ENCODE measurements at regions not wholly inside any gene's neighbourhood (a gene's known extent, or its start where the extent isn't known, plus 50 kb on each side); places are given as distances from the start of the nearest gene placed in this dataset.

DNA sequence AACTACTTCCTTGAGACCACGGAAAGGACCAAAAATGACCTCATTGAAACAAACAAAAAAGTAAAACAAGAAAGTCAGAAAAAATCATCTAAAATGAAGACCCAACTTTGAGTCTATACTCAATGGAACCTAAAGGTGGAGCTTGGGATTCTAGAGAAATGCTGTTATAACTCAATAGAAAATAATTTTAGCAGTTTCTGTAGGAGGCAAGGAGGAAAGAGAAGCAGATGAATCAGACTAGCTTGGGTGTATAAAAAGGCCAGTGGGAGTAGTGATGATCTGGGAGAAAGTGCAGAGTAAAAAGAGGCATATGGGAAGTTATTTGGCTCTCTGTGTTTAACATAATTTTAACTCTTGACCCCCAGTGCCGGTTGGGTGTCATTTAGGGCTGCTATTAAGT lies 94.4 kb downstream of the TMCO5A start:
- H3K27ac Mint-ChIP-seq = no peak overlapping the region
- H4K20me1 ChIP-seq (ENCODE audit: control insufficient read depth, insufficient read depth, low read length, poor library complexity, severe bottlenecking) = no peaks in the 10 kb centered on the region
- H3K4me1 ChIP-seq (ENCODE audit: control insufficient read depth in 2 of 2, insufficient read depth in 2 of 2, low read length in 2 of 2) = no peaks in the 10 kb centered on the region
- H3K4me3 Mint-ChIP-seq = no peak overlapping the region
- no peaks in the 10 kb centered on the region for H3K9me3 Mint-ChIP-seq (ENCODE audit: insufficient read depth)
- no peak overlapping the region for H3K27ac ChIP-seq (ENCODE audit: low read length in 2 of 2)
- no CpG with 5 or more reads among the region's 2 CpGs for WGBS (ENCODE audit: insufficient coverage)
- intact Hi-C loops (cut with micrococcal nuclease) = no loop called here
- no peaks in the 10 kb centered on the region for H3K36me3 ChIP-seq (replicated peaks in 1 of 2; ENCODE audit: control extremely low read depth in 1 of 2, control insufficient read depth in 1 of 2, extremely low read depth in 1 of 2, insufficient read depth in 2 of 2, low read length in 1 of 2)
- DNase-seq = no peak
- no peaks in the 10 kb centered on the region for H3K9me3 ChIP-seq (ENCODE audit: control extremely low read depth in 1 of 3, control insufficient read depth in 2 of 3, insufficient read depth in 1 of 3, low read length in 2 of 3)
- TF ChIP-seq EZH2 (IDR thresholded peaks at IDR 0.05; ENCODE audit: borderline replicate concordance, insufficient read depth, low read depth, low read length, poor library complexity, severe bottlenecking) = no peak
- TF ChIP-seq, protein P1, sequence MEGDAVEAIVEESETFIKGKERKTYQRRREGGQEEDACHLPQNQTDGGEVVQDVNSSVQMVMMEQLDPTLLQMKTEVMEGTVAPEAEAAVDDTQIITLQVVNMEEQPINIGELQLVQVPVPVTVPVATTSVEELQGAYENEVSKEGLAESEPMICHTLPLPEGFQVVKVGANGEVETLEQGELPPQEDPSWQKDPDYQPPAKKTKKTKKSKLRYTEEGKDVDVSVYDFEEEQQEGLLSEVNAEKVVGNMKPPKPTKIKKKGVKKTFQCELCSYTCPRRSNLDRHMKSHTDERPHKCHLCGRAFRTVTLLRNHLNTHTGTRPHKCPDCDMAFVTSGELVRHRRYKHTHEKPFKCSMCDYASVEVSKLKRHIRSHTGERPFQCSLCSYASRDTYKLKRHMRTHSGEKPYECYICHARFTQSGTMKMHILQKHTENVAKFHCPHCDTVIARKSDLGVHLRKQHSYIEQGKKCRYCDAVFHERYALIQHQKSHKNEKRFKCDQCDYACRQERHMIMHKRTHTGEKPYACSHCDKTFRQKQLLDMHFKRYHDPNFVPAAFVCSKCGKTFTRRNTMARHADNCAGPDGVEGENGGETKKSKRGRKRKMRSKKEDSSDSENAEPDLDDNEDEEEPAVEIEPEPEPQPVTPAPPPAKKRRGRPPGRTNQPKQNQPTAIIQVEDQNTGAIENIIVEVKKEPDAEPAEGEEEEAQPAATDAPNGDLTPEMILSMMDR (IDR thresholded peaks at IDR 0.05) = no peak
- H3K4me3 ChIP-seq (ENCODE audit: control extremely low read depth in 1 of 5, extremely low read depth in 1 of 5, insufficient read depth in 1 of 5, low read depth in 2 of 5, low read length in 4 of 5) = no peak overlapping the region
- H2AFZ ChIP-seq (ENCODE audit: insufficient read depth, low read depth, low read length, poor library complexity, severe bottlenecking) = no peak overlapping the region
- no peaks in the 10 kb centered on the region for H3K79me2 ChIP-seq (ENCODE audit: control insufficient read depth, insufficient read depth, low read length)
- H3K27me3 Mint-ChIP-seq = no peaks in the 10 kb centered on the region
- ChIA-PET CTCF (no interaction called here), POLR2A (no interaction called here)
- H3K9ac ChIP-seq (ENCODE audit: low read length) = no peak overlapping the region
- no peaks in the 10 kb centered on the region for H3K4me1 Mint-ChIP-seq
- H3K4me2 ChIP-seq (replicated peaks; ENCODE audit: low read depth, low read length, poor library complexity, severe bottlenecking) = no peak overlapping the region
- ATAC-seq (ENCODE audit: low read depth) = no peak
- no peaks in the 10 kb centered on the region for H3K27me3 ChIP-seq (replicated peaks in 1 of 4; ENCODE audit: control extremely low read depth in 1 of 4, control insufficient read depth in 3 of 4, insufficient read depth in 4 of 4, low read length in 3 of 4)

DNA sequence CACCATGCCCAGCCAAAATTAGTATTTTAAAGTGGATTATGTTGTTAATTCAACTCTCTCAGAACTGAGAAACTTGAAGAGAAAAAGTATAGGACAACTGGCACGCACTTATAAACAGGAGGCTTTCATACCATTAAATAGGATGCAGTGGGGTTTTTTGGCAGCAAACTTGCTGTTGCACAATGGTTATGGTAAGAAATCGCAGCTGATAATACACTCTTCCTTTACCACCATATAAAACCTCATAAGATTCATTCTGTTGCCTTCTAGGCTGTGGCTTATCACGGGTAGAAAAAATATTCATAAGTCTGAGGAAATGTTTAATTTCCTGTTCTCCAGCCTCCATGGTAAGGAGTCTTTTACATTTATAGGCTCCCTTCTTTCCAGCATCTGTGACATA lies 95.3 kb downstream of the TMCO5A start:
- intact Hi-C loops (cut with micrococcal nuclease) = no loop called here
- ATAC-seq (ENCODE audit: low read depth) (no peak), DNase-seq (no peak)

More for the DNA sequence above, 95.3 kb downstream of the TMCO5A start:
- no peaks in the 10 kb centered on the region for H3K36me3 ChIP-seq (replicated peaks in 1 of 2; ENCODE audit: control extremely low read depth in 1 of 2, control insufficient read depth in 1 of 2, extremely low read depth in 1 of 2, insufficient read depth in 2 of 2, low read length in 1 of 2)
- Mint-ChIP-seq H3K9me3 (ENCODE audit: insufficient read depth) (no peaks in the 10 kb centered on the region), H3K27ac (no peak overlapping the region), H3K4me3 (no peak overlapping the region), H3K4me1 (no peaks in the 10 kb centered on the region), H3K27me3 (no peaks in the 10 kb centered on the region)
- no peak overlapping the region for H3K9ac ChIP-seq (ENCODE audit: low read length)
- H3K9me3 ChIP-seq (ENCODE audit: control extremely low read depth in 1 of 3, control insufficient read depth in 2 of 3, insufficient read depth in 1 of 3, low read length in 2 of 3) = no peaks in the 10 kb centered on the region
- H3K79me2 ChIP-seq (ENCODE audit: control insufficient read depth, insufficient read depth, low read length) = no peaks in the 10 kb centered on the region
- no peak overlapping the region for H3K4me3 ChIP-seq (ENCODE audit: control extremely low read depth in 1 of 5, extremely low read depth in 1 of 5, insufficient read depth in 1 of 5, low read depth in 2 of 5, low read length in 4 of 5)
- no peak overlapping the region for H2AFZ ChIP-seq (ENCODE audit: insufficient read depth, low read depth, low read length, poor library complexity, severe bottlenecking)
- H3K4me1 ChIP-seq (ENCODE audit: control insufficient read depth in 2 of 2, insufficient read depth in 2 of 2, low read length in 2 of 2) = no peaks in the 10 kb centered on the region
- ChIA-PET CTCF (no interaction called here), POLR2A (no interaction called here)
- no peaks in the 10 kb centered on the region for H4K20me1 ChIP-seq (ENCODE audit: control insufficient read depth, insufficient read depth, low read length, poor library complexity, severe bottlenecking)
- WGBS (ENCODE audit: insufficient coverage) = no CpG with 5 or more reads among the region's 3 CpGs
- H3K27me3 ChIP-seq (replicated peaks in 1 of 4; ENCODE audit: control extremely low read depth in 1 of 4, control insufficient read depth in 3 of 4, insufficient read depth in 4 of 4, low read length in 3 of 4) = peaks cover 0 to 3% (median 0%) of the 10 kb centered on the region in 4 experiments
- H3K27ac ChIP-seq (ENCODE audit: low read length in 2 of 2) = no peak overlapping the region
- H3K4me2 ChIP-seq (replicated peaks; ENCODE audit: low read depth, low read length, poor library complexity, severe bottlenecking) = no peak overlapping the region
- TF ChIP-seq, protein P1 (IDR thresholded peaks at IDR 0.05) = no peak
- no peak for TF ChIP-seq EZH2 (IDR thresholded peaks at IDR 0.05; ENCODE audit: borderline replicate concordance, insufficient read depth, low read depth, low read length, poor library complexity, severe bottlenecking)
